GM19438 (cell line): ENCODE measurements at regions not wholly inside any gene's neighbourhood (a gene's known extent, or its start where the extent isn't known, plus 50 kb on each side); places are given as distances from the start of the nearest gene placed in this dataset.

Source experiments
- ATAC-seq: cut with Tn5 transposase; IDR thresholded peaks from one replicate; pipeline ENCODE4 v1.9.1; 2021; ENCODE audit warnings: low read depth; ENCODE audit not compliant: unreplicated experiment

GRCh38 chr22:48546653-48547424 lies 1280.8 kb downstream of the BRD1 start:
- ATAC-seq: no peak

- ATAC-seq: no peak
Observed at GRCh38 chr22:48545987-48546386, 1281.7 kb downstream of the BRD1 start.

DNA sequence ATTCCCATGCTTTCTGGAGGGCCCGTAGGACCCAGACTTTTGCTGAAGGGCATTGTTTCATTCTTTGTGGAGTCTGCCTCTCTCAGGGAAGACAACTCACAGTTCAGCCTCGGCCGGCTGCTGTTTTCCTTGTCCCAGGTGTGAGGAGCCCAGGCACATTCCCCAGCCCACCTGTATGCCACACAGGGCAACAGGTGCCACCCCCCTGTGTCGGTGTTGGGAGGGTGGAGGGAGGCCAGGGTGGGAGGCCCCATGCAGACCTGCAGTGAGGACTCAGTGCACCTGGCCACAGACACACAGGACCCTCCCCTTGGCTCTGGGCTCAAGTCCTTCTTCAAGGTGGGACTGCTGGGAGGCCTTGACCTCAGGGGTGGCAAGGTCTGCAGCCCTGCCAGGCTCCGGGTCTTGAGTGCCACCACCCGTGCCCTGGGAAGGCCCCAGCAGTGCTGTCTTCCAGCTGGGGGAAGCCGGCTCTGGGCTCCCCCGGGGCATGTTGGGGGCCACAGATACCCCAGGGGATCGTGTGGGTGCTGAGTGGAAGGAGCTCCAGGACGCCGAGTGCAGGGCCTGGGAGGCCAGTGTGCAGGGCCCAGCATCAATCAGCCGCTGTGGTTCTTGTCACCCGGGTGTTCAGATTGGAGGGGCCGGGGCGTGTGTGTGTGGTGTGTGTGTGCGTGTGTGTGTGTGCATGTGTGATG lies 1286.1 kb downstream of the BRD1 start:
- no peak for ATAC-seq

DNA sequence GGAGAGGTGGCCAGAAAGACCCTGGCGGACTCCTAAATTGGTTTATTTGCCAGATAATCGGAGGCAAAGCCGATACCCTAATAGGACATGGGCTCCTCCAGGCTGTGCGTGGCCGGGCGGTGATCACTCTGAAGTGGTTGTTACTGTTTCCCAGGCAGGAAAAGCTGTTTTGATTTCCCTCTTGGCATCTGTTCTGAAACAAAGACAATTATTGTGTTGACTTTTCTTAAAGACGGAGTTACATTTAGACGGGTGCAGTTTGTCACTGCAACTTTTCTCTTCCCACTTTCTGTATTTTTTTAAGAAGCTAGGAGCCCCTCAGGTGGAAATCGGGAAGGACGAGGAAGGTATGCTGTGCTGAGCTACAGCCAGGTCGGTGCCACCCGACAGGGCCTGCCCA lies 1288.4 kb downstream of the BRD1 start:
- no peak for ATAC-seq

DNA sequence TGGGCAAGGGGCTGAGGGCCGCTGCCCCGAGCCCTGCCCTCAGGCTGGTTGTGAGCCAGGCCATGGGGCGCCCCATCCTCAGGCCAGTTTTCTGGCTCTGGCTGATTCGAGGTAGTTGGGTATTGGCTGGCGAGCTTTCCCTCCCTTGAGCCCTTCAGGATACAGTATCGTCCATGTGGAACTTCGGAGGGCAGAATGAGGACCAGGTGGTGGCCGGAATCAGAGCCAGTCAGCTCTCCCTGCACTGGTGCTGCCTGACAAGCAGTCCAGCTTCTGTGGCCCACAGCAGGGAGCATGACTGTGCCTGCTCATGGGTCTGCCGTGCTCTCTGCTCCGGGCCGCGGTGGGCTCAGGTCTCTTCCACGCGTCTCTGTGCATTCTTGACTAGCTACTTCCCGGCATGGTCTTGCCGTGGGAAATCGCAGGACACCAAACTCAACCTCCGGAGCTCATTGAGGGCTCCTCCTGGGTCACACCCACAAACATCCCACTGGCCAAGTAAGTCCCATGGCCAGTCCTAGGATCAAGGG lies 1289.3 kb downstream of the BRD1 start:
- ATAC-seq: no peak

DNA sequence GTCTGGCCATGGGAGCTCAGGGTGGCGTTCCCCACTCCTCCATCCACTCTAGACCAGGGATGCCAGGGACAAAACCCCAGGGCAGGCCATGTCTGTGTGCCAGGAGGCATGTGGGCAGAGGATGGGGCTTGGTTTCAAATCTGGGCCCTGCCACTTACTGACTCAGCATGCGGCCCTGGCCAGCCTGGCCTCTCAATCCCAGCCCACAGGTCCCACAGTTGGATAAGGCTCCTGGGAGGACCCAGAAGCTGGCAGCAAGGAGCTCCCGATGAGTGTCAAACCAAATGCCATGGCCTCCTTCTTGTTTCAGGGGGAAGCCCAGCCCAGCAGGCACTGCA lies 1290.4 kb downstream of the BRD1 start:
- ATAC-seq: no peak

DNA sequence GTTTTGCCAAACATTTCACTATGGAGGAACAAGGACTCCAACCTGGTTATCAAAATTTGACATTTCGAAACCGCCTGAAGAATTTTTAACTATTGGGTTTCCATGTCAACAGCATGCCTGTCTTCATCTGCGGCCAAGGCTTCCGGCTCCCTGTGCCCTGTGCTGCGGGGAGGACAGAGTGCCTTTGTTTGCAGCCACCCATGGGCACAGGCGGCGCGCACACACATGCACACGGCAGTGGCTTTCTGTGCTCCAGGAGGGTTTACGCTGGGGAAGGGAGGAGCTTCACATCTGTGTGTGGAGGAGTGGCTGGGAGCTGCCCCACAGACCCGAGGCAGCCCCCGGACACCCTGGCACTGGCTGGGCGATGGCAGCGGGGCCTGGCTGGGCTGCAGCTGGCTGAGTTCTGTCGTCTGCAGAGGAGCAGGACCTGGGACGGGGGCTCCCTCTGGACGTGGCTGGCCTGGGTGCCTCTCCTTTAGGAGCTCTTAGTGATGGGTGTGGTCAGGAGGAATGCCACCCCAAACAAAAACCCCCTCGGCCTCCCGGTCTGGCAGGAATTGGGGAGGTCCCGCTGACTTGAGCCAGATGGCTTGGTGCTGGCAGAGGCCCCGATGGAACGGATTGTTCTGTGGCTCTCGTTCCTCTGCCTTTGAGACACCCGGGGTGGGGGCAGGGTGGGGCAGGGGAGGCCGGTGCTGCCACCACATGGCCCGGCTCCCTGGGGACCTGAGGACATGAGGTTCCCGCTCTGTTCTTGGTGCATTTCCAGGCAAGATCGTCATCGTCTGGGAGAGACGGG lies 1290.9 kb downstream of the BRD1 start:
- ATAC-seq: no peak

GRCh38 chr22:48535868-48536540 lies 1291.7 kb downstream of the BRD1 start:
- no peak for ATAC-seq

GRCh38 chr22:48534395-48534958 lies 1293.2 kb downstream of the BRD1 start:
- ATAC-seq: no peak

DNA sequence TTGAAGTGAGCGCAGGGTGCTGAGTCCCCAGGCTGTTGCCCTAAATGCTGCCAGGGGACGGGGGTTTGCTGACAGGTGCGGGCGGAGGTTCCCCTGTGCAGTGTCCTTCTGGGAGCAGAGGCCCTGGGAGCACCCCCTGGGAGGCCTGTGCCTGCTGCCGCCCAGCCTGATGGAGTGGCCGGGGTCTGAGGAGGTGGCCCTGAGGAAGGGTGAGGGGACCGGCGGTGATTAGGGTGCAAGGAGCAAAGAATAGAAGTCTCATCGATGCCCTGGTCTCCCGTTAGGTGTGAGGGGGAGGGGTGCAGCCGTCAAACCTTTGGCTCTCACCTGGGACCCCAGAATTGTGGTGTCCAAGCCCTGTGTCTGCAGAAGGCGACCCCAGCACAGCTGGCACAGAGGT lies 1294.7 kb downstream of the BRD1 start:
- ATAC-seq: no peak

DNA sequence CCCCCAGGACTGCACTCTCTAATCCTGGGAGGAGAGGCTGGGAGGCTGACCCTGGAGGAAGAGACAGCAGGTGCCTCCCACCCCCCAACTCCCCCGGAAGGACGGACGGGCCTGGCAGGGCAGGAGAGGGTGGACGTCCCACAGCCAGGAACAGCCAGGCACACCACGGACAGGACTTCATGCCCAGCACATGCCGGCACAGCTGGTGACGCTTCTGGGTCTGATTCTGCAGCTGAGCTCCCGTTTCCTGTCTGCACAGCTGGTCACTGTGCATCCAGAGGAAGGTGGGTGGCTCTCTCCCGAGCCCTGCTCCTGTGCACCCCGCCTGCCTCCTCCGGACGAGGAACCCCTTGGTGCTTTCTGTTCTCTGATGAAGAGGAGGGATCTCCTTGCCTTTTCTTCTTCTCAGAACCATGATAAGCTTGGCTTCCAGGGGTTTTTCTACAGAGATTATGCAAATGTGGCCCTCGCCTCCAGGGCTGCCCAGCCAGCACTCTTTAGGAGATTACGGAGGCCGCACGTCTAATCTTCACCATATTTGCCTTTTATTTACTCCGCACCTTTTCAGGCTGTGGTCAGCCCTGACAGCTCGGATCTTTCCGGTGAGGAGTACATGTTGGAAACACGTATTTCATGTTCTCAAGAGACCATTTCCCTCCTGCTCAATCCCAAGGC lies 1295.8 kb downstream of the BRD1 start:
- no peak for ATAC-seq

GRCh38 chr22:48531108-48531507 lies 1296.6 kb downstream of the BRD1 start:
- ATAC-seq: no peak

DNA sequence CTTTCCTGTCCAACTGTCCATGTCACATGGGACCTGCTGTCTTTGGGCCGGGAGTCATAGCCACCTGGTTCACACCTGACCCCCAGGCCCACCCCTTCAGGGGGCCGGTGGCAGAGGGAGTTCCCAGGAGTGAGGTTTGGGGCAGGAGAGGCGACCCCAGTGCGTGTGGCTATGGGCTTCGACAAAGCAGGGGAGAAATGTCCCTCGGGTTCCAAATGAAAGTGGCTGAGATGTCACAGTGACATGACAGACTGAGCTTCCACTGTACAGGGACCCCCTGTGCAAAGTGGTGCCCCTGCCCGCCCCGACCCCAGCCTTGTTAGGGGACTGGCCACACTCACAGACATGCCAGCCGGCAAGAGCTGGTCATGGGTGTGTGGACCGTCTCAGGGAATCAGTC lies 1297.0 kb downstream of the BRD1 start:
- ATAC-seq: no peak

- no peak for ATAC-seq
Observed at GRCh38 chr22:48528221-48528915, 1299.3 kb downstream of the BRD1 start.

- no peak for ATAC-seq
Observed at GRCh38 chr22:48523761-48524160, 1303.9 kb downstream of the BRD1 start.

DNA sequence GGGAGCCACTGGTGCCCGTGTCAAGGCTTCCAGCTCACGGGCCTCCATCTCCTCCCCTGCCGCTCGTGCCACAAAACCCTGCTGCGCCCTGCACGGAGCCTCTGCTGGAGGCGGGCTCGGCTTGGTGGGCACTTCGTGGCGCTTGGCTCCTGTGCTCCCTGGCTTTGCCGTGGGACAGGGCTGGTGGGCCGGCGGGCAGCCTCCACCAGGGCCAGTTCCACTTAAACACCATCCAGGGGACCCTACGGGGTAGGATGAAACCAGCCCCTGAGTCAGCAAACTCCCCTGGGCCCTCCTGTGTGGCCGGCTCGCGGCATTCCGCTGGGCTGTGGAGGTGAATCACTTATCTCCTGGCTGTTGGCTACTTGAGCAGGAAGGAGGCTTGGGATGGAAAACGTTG lies 1304.6 kb downstream of the BRD1 start:
- ATAC-seq: no peak

GRCh38 chr22:48522271-48522670 lies 1305.4 kb downstream of the BRD1 start:
- ATAC-seq: no peak

DNA sequence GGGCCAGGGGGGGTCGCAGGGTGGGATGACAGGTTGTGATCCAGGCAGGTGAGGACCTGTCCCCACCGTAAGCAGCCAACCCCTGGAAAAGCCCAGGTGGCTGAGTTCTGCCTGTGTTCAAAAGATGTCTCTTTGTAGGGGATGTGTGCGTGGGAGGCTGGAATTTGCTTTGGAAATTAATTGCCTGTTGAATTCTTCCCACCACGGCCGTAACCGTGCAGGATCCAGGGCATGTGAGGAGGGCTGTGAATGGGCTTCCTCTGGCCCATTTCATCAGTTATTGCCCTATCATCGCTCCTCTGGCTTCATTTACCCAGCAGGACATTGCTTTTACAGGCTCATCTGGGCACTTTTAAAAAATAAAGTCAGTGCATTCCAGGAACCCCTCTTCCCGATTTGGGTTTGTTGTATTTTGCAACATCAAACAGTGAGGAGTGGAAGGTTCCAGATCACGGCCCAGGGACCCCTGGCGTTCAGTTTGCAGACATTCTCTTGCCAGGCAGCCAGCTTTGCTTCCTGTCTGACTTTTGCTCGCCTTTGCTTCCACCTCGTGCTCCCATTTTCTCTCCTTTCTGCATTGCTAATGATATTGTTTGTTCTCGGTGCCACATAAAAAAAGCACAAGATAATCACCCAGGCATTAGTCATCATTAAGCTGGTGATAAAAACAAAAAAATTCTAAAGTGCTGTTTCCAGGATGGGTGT lies 1306.6 kb downstream of the BRD1 start:
- no peak for ATAC-seq

GRCh38 chr22:48520207-48520606 lies 1307.5 kb downstream of the BRD1 start:
- no peak for ATAC-seq
